Small intestine (tissue), 7 donors: ENCODE measurements at regions not wholly inside any gene's neighbourhood (a gene's known extent, or its start where the extent isn't known, plus 50 kb on each side); places are given as distances from the start of the nearest gene placed in this dataset.
"Not testable (repeated sequence)": the region's sequence is repeated elsewhere in the genome, so short reads cannot be mapped to it uniquely, and the experiment has no call there.

ENCODE experiments used
- DNase-seq, 2 donors: peaks; one replicate each; pipeline versions ENCODE4 v3.0.0 to v3.0.0-alpha.2; 2013
- FAIRE-seq: peaks from 2 replicates; lab custom pipeline; 2012; peaks lifted over from hg19 to GRCh38; lab: Jason Lieb, UNC
- H3K27ac ChIP-seq, 3 donors: one replicate each; pipeline ENCODE4 v1.5.1; 2013; ENCODE audit warnings: low read length in 2 of 3, mild to moderate bottlenecking in 2 of 3, control low read depth in 1 of 3, inconsistent platforms in 1 of 3, low read depth in 1 of 3, moderate library complexity in 1 of 3
- H3K27me3 ChIP-seq, 3 donors: one replicate each; pipeline ENCODE4 v1.6.1; 2013; ENCODE audit warnings: low read length in 3 of 3, inconsistent platforms in 1 of 3; ENCODE audit not compliant: control insufficient read depth in 3 of 3, insufficient read depth in 3 of 3
- H3K36me3 ChIP-seq, 3 donors: one replicate each; pipeline ENCODE4 v1.6.1; 2013; ENCODE audit warnings: low read length in 3 of 3, inconsistent platforms in 1 of 3, low read depth in 1 of 3, mild to moderate bottlenecking in 1 of 3, moderate library complexity in 1 of 3; ENCODE audit not compliant: control insufficient read depth in 3 of 3, insufficient read depth in 2 of 3
- H3K4me1 ChIP-seq, 3 donors: one replicate each; pipeline ENCODE4 v1.6.1; 2013; ENCODE audit warnings: low read length in 2 of 3, inconsistent platforms in 1 of 3, low read depth in 1 of 3, mild to moderate bottlenecking in 1 of 3, moderate library complexity in 1 of 3; ENCODE audit not compliant: control insufficient read depth in 3 of 3, insufficient read depth in 2 of 3
- H3K4me3 ChIP-seq, 3 donors: one replicate each; pipeline ENCODE4 v1.5.1; 2013; ENCODE audit warnings: low read length in 3 of 3, control low read depth in 1 of 3, inconsistent platforms in 1 of 3, low read depth in 1 of 3, mild to moderate bottlenecking in 1 of 3, moderate library complexity in 1 of 3
- H3K9me3 ChIP-seq, 2 donors: one replicate each; pipeline ENCODE4 v1.6.1; 2013; ENCODE audit warnings: low read depth in 1 of 2, low read length in 1 of 2; ENCODE audit not compliant: control insufficient read depth in 2 of 2, insufficient read depth in 1 of 2
- WGBS, 3 donors: extraction: QIAGEN DNeasy Blood & Tissue Kit; methylation state at CpG; one replicate each; pipeline ENCODE4 v1.1.7; 2013; 5-methylcytosine and 5-hydroxymethylcytosine counted together
- donor health status: healthy with polysubstance abuse.
- donor health status: control.
- donor health status: control.
- donor health status: Bipolar disorder and iron deficiency.
- donor health status: healthy.

DNA sequence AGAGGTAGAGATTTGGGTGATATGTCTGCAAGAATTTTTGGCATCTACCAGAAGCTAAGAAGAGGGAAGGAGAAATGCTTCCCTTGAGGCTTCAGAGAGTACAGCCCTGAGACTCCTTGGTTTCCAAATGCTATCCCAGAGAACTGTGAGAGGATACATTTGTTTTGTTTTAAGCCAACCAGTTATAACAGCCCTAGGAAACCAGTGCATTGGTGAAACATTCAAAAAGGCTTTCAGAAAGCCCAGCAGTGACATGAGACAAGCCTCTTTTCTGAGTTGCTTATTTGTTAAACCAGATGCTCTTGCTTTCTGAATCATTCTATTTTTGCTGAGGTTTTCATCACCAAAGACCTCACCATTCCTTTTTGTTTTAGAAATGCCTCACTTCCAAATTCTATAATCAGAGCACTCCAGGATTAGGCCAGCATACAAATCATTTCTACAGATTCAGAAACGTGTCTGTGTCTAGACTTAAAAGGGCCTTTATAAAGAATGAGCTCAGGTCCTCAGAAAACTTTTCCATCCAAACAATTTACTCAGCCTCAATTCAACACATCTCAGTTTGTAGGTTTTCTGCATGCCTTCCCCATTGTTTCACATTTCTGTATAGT lies 1617.8 kb upstream of the FLRT2 start:
- Histone ChIP-seq H3K4me1 (no peaks in the 10 kb centered on the region), H3K9me3 (peaks cover 0 to 2% of the 10 kb centered on the region in 2 donors), H3K4me3 (no peak overlapping the region), H3K27ac (no peak overlapping the region), H3K27me3 (no peaks in the 10 kb centered on the region), H3K36me3 (no peaks in the 10 kb centered on the region)
- no peak for FAIRE-seq
- no peak for DNase-seq
- 7 to 22% (median 14%) methylated on average over 1 of the region's 1 CpG for WGBS, 3 donors

DNA sequence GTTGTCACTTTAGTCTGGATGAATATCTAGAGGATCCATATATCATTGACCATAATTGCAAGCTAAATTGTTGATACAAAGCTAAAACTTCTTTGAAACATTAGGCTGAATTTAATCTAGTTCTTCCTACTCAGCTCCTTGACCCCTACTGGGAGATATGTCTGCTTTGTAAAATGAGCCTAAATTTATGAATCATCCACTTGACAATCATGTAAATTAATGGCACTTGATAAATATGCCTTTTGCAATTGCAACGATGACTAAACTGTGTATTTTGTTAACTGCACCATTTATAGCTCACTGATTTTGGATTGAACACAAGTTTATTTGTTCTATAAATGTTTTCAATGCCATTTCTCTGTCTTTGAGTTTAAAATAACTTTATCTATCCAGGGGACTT lies 1616.5 kb upstream of the FLRT2 start:
- Histone ChIP-seq H3K4me1 (no peaks in the 10 kb centered on the region), H3K9me3 (peaks cover 0 to 2% of the 10 kb centered on the region in 2 donors), H3K36me3 (no peaks in the 10 kb centered on the region), H3K27ac (no peak overlapping the region), H3K27me3 (no peaks in the 10 kb centered on the region), H3K4me3 (no peak overlapping the region)
- FAIRE-seq (no peak), DNase-seq (no peak)
- WGBS, 3 donors, result 38 to 58% (median 46%) methylated on average over 1 of the region's 1 CpG

DNA sequence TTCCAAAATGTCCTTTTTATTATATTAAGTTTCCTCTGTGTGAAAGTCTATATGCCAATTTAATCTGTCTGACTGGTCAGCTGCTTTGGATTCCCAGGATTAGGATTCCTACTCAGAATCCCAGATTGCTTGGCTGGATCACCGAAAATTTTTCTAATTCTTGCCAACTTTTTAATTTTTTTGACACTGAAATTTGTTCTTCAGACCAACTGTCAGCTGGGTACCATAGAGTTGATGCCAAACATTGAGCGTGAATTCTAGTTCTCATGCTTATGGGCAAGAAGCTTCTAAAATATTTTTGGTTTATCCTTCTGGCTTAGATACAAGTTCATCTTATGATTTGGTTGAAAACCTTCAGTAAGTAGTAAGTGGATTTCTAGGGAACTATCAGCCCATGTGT lies 1611.4 kb upstream of the FLRT2 start:
- Histone ChIP-seq H3K4me3 (no peak overlapping the region), H3K9me3 (peaks cover 0 to 2% of the 10 kb centered on the region in 2 donors), H3K36me3 (no peaks in the 10 kb centered on the region), H3K27me3 (no peaks in the 10 kb centered on the region), H3K4me1 (no peaks in the 10 kb centered on the region), H3K27ac (no peak overlapping the region)
- no peak for FAIRE-seq
- no peak for DNase-seq
- 80 to 92% (median 86%) methylated on average over 2 of the region's 2 CpGs for WGBS, 3 donors

DNA sequence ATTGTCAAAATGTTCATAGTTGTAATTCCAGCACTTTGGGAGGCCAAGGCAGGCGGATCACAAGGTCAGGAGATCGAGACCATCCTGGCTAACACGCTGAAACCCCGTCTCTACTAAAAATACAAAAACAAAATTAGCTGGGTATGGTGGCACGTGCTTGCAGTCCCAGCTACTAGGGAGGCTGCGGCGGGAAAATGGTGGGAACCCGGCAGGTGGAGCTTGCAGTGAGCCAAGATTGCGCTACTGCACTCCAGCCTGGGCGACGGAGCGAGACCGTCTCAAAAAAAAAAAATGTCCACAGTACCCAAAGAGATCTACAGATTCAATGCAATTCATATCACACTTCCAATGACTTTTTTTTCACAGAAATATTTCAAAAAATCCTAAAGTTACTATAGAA lies 1610.3 kb upstream of the FLRT2 start:
- H3K27ac ChIP-seq, H3K27me3 ChIP-seq, H3K4me1 ChIP-seq, H3K4me3 ChIP-seq, H3K36me3 ChIP-seq, H3K9me3 ChIP-seq, FAIRE-seq, DNase-seq: not testable (repeated sequence)
- 91 to 95% (median 94%) methylated on average over 13 of the region's 13 CpGs for WGBS, 3 donors

DNA sequence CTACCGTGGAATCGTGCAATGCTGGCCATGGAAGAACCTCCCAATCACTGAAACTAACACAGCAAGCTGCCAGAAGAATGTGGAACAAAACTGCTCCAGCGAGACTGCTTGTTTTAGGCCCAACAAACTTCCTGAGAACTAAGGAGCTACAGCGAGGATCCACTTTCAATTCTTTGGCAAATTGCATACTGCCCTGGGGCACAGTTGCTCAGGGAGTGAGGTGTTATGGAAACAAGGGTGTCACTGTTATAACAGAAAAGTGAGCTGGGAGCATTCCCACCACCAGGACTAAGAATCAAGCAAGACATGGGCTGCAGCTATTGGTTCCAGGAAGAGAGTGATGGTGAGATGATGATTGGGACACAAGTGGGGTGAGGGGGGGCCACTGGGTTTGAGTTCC lies 1606.1 kb upstream of the FLRT2 start:
- H3K9me3 ChIP-seq, result peaks cover 2 to 4% of the 10 kb centered on the region in 2 donors
- H3K27me3 ChIP-seq, result no peaks in the 10 kb centered on the region
- no peak for FAIRE-seq
- H3K36me3 ChIP-seq, result no peaks in the 10 kb centered on the region
- H3K27ac ChIP-seq, result no peak overlapping the region
- DNase-seq, result no peak
- no peaks in the 10 kb centered on the region for H3K4me1 ChIP-seq
- WGBS, 3 donors, result 70 to 81% (median 81%) methylated on average over 4 of the region's 4 CpGs
- H3K4me3 ChIP-seq, result no peak overlapping the region

DNA sequence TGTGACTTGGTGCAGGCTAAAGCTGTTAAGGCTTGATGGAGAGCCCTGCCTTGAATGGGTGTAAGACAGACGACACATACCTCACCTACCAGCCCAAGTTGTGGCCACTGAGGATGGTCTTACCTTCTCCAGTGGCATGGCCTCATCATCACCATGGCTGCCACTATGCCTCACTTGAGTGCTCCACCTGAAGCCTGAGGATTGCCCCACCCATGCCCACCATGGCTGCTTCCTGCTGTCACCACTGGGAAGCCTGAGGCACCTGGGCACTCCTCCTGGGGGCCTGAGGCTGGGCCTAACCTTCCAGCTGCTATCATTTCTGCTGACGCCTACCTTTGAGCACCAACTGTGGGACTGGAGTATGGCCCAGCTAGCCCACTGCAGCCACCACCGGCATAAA lies 1605.7 kb upstream of the FLRT2 start:
- H3K4me3 ChIP-seq, result no peak overlapping the region
- no peak overlapping the region for H3K27ac ChIP-seq
- FAIRE-seq, result no peak
- no peak for DNase-seq
- peaks cover 2 to 4% of the 10 kb centered on the region in 2 donors for H3K9me3 ChIP-seq
- no peaks in the 10 kb centered on the region for H3K4me1 ChIP-seq
- H3K36me3 ChIP-seq, result no peaks in the 10 kb centered on the region
- no peaks in the 10 kb centered on the region for H3K27me3 ChIP-seq
- 70 to 85% (median 81%) methylated on average over 3 of the region's 3 CpGs for WGBS, 3 donors

DNA sequence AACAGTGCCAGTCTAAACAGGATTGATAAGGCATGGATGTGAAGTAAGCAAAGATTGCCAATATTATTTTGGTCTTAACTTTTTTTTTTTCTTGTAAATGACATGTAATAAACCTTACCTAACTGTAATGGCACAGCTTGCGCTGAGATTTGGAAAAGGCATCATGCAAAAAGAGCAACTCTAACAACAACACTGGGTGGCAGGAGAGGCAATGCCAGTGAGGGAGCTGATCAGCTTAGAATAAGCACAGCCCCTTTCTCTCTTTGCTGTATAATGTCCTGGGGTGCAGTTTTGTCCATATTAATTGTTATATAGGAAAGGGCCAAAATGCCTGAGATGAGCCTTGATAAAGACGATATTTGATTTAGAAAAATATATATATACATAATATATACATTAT lies 1589.7 kb upstream of the FLRT2 start:
- FAIRE-seq, result no peak
- H3K4me1 ChIP-seq, result no peaks in the 10 kb centered on the region

DNA sequence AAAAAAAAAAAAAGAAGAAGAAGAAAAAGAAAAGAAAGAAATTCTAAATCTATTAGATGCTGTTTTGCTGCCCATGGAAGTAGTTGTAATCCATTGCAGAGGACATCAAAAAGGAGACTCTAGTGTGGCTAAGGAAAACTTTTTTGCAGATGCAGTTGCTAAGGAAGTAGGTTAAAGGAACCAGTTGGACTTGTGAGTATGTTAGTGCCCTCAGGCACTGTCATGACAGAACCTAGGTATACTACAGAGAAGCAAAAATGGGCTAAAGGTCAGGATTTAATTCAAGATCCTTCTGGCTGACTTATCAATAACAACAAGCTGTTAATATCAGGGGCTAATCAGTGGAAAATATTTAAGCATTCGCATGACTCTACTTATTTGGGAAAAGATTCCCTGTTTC lies 1571.6 kb upstream of the FLRT2 start:
- WGBS, 3 donors, result 87 to 97% (median 89%) methylated on average over 1 of the region's 1 CpG
- no peak for FAIRE-seq

More for the DNA sequence above, 1589.7 kb upstream of the FLRT2 start:
- H3K9me3 ChIP-seq, result peaks cover 0 to 6% of the 10 kb centered on the region in 2 donors
- no peak overlapping the region for H3K4me3 ChIP-seq
- no peaks in the 10 kb centered on the region for H3K27me3 ChIP-seq
- no peak for DNase-seq
- 86 to 89% (median 88%) methylated on average over 2 of the region's 2 CpGs for WGBS, 3 donors
- no peak overlapping the region for H3K27ac ChIP-seq
- H3K36me3 ChIP-seq, result no peaks in the 10 kb centered on the region

More for the DNA sequence above, 1571.6 kb upstream of the FLRT2 start:
- Histone ChIP-seq H3K4me1 (no peaks in the 10 kb centered on the region), H3K36me3 (no peaks in the 10 kb centered on the region), H3K27me3 (no peaks in the 10 kb centered on the region), H3K27ac (no peak overlapping the region), H3K4me3 (no peak overlapping the region), H3K9me3 (peaks cover 2 to 3% of the 10 kb centered on the region in 2 donors)
- DNase-seq, result no peak
